Amygdala (tissue), 56 donors: ENCODE measurements at regions not wholly inside any gene's neighbourhood (a gene's known extent, or its start where the extent isn't known, plus 50 kb on each side); places are given as distances from the start of the nearest gene placed in this dataset.

Experiments used
- DNase-seq, 56 donors: peaks; one replicate each; lab custom pipeline; 2025; lab: John Stamatoyannopoulos, UW

DNA sequence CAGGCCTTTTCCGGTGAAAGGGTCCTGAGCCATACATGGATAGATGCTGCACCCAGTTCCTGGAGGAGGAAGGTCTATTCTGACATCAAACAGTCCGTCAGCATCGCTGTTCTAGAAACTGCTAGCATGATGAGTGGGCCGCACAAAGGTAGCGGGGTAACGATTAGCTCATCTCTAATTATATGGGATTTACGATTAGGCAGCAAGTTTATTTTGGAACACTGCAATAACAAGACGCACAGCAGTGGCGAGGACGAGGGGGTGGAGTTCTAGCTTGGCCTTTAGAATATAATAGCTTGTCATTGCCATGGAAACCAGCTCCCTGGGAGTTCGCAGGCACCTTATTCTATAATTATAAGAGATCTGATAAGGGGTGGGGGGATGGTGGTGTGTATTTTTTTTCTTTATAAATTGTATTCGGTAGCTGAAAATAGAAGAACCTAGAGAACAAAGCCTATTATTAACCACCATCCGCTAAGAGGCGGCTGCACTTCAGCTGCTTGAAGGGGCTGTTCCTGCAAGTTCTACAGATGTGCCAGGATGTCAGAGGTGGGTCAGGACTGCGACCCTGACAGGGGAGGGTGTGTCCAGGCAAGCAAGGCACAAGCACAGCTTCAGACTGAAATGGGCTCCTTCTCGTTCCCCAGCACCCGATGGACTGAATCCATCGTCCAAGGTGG lies 311.0 kb downstream of the AGTPBP1 start:
- peak in 34 of 56 donors; percentile 9 to 83 (median 48) for DNase-seq

DNA sequence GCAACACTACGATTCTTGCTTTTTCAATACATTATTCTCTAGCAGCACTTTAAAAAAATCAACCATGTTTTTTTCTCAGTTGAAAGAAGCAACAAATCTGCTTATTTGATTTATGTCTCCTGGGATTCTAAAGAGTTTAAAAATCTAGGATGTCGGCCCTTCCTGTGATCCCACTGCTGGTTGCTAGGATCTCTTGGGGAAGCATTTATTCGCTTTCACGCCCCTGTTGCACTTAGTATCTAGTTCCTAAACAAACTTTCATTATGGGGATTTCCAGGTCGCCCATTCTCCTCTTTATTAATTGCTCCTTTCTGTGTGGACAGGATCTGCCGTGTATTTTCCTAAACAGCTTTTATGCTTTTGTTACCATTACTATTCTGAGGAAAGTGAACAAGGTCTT lies 313.5 kb downstream of the AGTPBP1 start:
- no peak for DNase-seq

DNA sequence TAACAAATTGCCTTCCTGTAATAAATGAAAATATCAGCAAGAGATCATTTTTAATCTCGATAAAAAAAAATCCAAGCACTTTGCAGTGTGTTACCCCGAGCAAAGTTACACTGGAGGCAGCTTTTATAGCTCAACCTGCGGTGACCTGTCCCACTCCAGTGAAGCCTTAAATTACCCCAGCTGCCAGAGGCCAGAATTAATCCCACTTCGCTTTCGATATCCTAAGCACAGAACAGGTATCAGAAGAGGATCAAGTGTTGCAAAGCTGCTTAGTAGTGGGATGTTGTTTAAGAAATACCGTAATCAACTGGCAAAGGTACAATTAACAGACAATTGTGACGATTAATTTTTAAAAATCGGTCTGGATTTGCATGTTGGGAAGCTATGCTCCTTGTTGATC lies 314.0 kb downstream of the AGTPBP1 start:
- DNase-seq = no peak

DNA sequence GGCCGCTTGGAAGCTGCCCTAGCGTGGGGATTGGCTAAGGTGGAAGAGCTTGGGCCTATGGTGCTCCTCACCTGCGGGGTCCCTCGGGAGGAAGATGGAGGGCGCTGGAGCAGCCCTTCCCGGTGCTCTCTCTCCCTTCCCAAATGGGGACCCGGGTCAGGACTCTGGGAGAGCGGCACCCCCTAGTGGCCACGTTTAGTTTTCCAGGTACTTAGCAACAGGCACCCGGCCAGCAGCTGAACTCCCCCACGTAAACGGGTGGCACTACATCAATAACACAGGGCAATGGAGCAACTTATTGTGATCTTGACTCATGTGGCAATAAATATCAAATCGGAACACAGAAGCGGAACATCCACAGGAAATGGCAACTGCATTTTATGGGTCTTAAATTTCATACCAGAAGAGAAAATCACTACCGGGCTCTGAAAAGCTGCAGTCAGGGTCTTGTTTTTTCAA lies 316.6 kb downstream of the AGTPBP1 start:
- DNase-seq = peak in 39 of 56 donors; percentile 2 to 76 (median 31)

DNA sequence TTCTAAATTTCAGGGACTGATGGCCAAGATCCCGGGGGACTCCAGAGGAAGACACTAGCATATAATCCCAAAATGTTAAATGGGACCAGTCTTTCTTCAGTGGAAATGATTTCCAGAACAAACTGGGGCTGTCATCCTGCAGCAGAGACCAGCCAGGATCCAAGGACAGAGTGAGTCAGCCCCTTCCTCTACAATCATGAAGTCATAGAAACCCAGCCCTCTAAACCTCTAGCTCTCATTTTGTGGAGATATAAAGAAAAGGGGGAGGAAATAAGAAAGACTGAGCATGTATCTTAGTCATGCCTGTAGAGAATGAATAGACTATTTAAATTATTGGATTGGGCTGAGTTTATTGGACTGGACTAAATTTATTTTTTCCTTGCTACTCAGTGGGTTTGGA lies 318.3 kb downstream of the AGTPBP1 start:
- DNase-seq = no peak

DNA sequence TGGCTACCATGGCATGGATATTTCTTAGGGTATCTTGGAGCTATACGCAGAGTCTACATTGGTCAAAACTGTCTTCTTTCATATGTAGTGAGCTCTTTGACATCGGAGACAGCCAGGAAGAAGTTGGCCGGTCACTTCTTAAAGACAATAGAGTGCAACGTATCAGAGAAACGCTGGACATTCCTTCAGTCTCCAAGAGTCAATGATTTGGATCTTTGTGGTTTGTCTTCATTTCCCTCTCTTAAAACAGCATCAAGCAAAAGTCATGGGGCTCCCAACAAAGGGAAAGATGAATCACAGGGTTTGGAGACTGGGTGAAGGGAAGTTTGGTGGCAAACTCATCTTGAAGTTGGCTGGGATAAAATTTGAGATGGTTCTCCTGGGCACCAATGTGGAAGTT lies 320.1 kb downstream of the AGTPBP1 start:
- DNase-seq = no peak

DNA sequence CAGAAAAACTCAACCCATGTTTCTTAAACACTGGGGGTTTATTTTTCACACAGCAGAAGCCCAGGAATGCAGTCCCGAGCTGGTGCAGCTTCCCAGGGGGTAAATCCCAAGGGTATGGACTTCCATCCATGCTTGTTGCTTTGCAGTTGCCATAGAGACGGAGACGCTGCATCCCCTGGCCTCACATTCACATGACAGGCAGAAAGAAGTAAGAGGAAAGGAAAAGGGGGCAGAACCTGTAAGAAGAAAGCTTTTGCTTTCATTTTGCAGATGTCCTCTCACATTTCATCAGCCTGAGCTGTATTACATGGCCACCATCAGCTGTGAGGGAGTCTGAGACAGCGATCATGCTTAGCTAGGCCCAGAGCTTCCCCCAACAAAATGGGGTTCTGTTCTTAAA lies 321.0 kb downstream of the AGTPBP1 start:
- no peak for DNase-seq

DNA sequence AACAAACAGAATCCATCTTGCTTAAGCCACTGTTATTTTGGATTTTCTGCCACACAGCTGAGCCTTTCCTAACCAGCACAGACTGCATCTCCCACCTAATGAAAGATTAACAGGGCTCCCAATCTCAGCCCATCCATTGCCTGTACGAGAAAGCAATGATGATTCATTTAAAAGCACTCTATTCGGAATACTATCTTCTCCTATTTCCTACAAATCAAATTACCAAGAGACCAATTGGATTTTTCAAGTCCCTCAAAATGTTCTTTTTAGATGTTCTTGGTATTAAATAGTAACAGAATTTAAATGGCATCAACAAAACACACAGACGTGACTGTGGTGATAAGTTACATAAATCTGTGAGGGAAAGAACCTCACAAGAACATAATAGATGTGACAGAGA lies 324.1 kb downstream of the AGTPBP1 start:
- no peak for DNase-seq

DNA sequence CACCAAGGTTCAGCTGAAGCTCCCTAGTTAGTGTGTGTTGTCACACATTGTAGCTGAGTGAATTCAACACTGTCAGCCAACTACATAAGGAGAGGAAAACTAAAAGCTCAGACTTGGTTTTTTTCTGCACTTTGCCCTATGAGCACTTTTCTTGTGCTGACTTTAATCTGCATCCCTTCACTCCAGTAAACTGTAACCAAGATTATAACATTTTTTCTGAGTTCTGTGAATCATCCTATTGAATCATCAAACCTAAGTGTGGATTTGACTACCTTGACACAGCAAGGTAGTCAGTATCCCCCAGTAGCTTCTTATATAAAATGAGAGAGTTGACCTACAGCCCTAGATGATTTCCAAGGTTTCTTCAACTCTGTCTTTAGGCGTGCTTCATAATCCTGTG lies 325.0 kb downstream of the AGTPBP1 start:
- no peak for DNase-seq

DNA sequence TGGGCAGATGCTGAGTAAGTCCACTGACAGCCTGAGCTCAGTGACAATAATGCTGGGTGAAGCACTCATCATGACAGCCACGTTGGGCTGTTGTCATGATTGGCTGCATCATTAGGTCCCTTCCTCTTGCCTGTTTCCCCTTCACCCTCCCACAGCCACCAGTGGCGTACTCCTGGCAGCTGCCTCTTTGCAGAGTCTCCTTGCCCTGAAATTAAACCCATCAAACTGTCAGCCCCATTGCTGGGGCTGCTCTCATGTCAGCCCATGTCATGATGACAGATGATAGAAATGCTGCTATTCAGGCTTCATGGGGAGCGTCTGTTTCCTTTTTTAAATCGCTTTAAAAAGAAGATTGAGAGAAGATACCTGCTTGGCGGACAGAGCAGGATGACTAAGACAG lies 327.4 kb downstream of the AGTPBP1 start:
- no peak for DNase-seq

DNA sequence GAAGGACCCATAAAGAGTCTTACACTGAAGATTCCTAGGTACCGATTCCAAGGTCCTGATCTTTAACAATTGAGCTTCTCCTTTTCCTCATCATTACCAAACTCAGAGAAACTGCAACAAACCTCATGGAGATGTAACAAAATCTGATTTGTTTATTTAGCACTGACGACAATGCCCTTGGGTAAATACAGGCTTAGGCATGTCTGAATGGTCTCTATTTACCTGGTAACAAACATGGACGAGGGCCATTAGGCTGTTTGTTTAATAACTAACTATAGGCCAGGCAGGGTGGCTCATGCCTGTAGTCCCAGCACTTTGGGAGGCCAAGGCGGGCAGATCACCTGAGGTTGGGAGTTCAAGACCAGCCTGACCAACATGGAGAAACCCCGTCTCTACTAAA lies 333.3 kb downstream of the AGTPBP1 start:
- DNase-seq = no peak

DNA sequence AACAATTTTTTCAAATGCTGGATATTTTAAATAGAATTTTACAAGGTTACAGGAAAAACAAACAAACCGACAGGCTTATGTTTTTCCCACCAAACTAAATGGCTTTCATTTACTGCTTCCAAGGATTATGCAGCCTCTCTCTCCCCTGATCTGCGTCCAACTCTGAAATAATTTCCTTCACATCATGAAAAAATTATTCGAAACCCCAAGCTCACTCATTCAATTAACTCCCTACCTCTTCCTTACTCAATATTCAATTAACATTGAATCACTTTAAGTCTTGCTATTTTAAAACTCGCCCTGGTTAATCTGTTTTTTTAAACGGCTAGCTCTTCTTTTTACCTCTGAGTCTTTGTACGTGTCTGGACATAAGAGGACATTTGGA lies 336.2 kb downstream of the AGTPBP1 start:
- no peak for DNase-seq

DNA sequence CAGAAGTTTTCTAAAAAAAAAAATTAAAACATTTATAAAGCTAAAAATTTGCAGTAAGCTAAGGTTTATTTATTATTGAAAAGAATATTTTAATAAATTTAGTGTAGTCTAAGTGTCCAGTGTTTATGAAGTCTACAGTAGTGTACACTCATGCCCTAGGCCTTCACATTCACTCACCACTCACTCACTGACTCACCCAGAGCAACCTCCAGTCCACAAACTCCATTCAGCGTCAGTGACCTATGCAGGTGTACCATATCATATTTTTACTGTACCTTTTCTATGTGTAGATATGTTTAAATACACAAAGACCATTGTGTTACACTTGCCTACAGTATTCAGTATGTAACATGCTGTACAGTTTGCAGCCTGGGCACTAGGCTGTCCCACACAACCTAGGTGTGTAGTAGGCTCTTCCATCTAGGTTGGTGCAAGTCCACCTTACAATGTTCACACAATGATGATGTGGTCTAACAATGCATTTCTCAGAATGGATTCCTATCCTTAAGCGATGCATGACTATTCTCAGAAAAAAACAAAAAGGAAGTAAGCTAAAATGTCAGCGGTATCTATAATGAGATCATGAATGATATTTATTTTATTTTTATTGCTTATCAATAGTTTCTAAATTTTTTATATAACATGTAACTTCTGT lies 336.7 kb downstream of the AGTPBP1 start:
- no peak for DNase-seq

DNA sequence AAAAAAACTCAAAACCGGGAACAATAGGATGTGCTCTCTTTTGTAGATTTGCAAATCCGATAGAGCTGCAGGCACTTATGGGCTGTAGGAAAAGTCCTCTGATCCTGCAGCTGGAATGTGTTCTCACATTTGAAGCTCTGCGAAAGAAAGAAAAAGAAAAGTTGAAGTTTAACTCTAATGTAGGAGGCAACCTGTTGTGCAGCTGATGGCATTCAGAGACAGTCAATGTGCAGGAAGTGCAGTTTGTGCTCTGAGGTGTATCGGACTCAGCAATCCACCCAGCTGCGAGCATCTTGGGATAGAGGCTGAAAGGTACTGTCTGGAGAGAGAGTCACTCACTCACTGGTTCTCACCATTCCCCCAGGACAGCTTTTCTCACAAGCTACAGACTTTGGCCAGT lies 339.2 kb downstream of the AGTPBP1 start:
- no peak for DNase-seq

DNA sequence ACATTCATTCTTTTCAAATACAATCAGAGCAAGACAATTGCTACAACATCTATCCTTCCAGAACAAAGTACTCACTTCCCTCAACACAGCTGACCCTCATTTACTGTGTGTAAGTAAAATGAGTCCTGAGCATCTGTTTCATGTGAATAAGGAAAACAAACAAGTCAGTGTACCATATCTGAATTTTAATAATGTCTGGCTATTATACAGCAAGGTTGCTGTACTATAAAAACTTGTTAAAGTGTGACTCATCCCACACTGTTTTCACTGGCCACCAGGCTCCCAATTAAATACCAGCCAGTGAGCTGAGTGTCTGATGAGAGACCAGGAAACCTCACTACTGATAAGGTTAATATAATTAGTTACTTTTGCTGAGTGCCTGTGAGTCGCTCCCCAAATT lies 339.8 kb downstream of the AGTPBP1 start:
- DNase-seq = no peak

DNA sequence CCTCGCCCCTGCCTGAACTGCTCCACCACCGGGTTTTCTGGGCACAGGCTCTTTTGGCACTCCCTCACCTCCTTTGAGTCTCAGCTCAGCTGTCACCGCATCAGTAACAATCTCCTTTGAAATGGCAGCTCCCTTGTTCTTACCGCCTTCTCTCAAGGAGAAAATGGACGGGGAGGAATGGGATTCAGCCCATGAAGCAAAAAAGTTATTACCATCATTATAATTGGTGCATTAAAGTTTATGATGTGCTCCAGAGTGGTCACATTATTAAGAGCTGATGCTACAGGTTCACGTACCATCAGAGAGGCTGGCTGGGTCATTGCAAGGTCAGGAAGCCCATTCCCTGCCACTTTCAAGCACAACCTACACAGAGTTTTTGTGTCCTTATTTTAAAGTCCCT lies 344.7 kb downstream of the AGTPBP1 start:
- DNase-seq = no peak

DNA sequence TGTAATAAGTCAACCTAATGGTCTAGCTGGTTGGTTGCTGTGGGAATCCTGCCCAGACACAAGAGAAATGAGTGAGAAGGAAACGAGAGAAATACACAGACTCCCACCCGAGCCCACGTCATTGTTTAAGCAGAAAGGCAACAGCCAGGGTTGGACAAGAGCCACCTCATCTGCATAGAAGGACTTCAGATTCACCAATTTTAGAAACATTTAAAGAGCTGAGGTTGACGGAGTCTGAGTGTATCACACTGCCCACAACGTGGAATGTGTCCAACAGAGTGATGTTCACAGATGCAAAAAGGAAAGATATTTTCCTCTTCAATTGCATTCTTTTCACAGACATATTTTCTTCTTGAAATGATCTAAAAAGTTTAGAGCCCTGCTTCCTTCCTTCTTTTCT lies 349.5 kb downstream of the AGTPBP1 start:
- peak in 3 of 56 donors; percentile 8 to 52 (median 20) for DNase-seq

DNA sequence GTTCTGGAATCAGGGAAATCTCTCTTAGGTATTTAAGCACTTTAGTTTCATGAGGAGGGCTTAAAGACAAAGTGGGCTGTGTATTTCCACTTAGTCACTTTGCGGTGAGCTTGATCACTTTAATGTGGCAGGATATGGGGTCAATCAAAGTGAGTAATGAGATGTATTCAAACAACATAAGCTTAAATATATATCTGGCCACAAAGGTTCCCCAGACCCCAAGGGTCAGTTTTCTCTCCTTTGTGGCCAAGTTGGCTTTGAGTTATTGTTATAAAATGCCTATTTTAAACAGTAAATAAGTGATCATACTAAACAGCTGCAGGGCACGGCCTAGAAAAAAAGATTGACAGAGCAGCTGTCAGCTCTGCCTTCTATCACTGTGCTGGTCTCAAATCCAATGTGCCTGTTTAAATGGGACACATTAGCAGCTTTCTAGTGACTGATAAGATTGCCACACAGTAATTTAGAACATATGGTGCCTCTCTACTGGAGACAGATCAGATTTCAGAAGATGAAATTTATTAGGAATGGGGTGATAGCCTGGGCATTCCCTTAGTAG lies 363.9 kb downstream of the AGTPBP1 start:
- DNase-seq = no peak

DNA sequence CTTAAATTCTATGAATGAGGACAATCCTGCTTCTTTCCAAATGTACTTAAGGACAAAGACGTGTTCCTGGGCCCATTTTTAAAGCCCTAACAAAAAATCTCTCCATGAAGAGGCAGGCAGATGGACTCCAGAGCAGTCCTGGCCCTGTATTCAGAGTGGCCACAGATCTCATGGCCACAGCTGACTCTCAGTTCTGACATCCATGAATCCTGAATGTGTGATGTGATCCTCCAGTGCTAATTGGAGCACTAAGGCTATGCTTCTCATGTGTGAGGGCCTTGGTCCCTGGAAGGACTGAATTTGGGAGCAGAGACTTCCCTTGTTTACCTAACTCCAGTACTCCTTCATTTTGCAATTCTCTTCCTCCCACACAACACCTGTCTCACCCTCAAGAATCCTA lies 373.0 kb downstream of the AGTPBP1 start:
- no peak for DNase-seq

DNA sequence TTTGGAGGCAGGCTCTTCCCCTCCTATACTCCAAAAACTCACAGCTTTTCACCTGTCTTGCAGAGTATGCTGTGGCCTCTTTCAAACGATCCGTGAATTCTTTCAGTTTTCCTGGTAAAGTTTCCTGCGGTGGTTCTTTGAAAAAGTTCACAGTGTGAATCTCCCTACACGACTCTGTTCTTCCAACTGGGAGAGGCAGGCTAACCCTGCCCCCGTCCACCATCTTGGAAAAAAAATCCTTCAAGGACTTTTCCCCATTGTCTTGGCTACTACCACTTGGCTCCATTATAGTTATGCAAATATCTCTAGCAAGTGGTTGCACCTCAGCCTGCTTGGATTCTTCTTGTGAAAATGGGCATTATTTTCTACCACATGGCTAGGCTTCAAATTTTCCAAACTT lies 382.6 kb downstream of the AGTPBP1 start:
- DNase-seq = no peak

DNA sequence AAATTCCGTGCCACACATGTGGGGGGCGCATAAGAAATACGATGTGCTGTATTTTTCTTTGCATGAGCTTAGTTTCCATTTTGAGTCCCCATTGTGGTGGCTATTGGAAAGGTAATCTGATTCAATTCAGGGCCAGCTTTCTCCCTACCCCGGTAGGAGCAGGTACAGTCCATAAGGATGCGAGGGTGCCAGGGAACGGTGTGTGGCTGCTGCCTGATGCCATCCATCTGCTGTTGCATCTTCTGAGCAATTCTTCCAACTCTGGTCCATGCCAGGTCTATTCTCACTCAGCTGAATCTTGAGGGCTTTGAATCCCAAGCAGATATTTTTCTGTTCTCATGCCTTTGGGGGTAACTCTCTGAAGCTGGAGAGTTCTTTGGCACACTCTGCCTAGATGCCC lies 392.7 kb downstream of the AGTPBP1 start:
- no peak for DNase-seq

DNA sequence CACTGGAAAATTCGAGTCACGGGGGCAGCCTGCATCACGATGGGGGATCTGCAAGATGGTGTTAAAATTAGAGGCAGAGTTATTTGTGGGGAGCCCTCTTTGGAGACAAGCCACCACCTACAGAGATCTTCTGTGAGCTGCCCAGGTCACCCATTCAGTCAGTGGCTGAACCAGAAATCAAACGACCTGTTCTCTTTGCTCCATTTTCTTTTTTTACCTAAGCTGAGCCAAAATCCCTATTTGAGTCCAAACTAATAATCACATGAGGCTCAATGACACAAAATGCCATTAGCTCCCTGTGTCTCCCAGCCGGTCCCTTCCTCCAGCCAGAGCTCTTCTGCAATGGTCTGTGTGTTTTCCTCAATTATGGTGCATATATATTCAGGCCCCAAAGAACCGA lies 394.2 kb downstream of the AGTPBP1 start:
- no peak for DNase-seq
